ENCODE measurements at regions not wholly inside any gene's neighbourhood (a gene's known extent, or its start where the extent isn't known, plus 50 kb on each side); places are given as distances from the start of the nearest gene placed in this dataset.

DNA sequence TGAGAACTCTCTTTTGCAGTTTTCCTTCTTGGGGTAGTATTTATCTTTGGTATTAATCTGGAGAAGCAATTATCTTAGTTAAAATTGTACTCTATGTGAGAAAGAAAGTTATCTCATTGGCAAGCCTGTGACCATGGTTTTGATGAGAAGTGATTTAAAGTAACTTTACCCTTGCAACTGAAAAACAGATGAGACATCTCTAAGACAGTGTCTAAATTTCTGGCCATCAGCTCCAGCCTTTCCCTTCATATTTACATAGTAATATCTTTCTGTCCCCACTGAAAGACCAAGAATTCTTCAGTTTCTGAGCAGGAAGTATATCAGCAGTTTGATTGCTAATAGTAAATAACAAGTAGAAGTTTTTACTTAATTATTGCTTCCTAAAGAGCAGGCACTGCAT is 386.1 kb upstream of the SYNCRIP start:
- TF ChIP-seq PKNOX1 (IDR thresholded peaks at IDR 0.05) (no peak), NFRKB (IDR thresholded peaks at IDR 0.05) (no peak), TARDBP (IDR thresholded peaks at IDR 0.05) (no peak), SP1 (IDR thresholded peaks at IDR 0.05) (no peak), FOXA1 (IDR thresholded peaks at IDR 0.05) (no peak), HDGF (IDR thresholded peaks at IDR 0.05; ENCODE audit: borderline replicate concordance) (no peak), FOXM1 (IDR thresholded peaks at IDR 0.05; ENCODE audit: borderline replicate concordance) (no peak), ARNT (IDR thresholded peaks at IDR 0.05) (no peak), L3MBTL2 (conservative IDR thresholded peaks at IDR 0.05) (no peak), ELF4 (IDR thresholded peaks at IDR 0.05) (no peak), FOXK2 (IDR thresholded peaks at IDR 0.05) (no peak), BHLHE40 (IDR thresholded peaks at IDR 0.05; ENCODE audit: borderline replicate concordance) (no peak), SUZ12 (IDR thresholded peaks at IDR 0.05) (no peak)

Data from HEK293T (cell line).